HG03025 (cell line): ENCODE measurements at regions not wholly inside any gene's neighbourhood (a gene's known extent, or its start where the extent isn't known, plus 50 kb on each side); places are given as distances from the start of the nearest gene placed in this dataset.

Experiments used
- ATAC-seq: cut with Tn5 transposase; IDR thresholded peaks from one replicate; pipeline ENCODE4 v1.9.1; 2021; ENCODE audit warnings: mild to moderate bottlenecking, moderate library complexity; ENCODE audit not compliant: unreplicated experiment, low FRiP score

DNA sequence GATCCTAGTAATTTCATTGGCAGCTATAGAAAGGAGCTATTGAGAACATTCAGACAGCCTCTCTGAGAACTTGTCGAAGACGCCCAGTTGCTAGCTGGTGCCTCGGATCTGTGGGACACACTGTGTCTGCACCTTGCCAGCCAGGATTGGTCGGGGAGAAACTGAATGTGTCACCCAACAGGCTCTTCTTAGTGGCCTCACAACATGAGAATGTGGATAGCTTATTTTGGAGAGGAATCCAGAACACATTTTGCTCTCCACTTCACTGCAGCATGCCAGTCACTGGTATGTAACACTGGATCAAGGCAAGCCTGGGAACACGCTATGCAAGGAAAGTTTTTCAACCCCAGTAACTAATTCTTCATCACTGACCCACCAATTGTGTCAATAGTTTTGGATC, 89.5 kb upstream of the TRPC3 start:
- ATAC-seq = no peak

DNA sequence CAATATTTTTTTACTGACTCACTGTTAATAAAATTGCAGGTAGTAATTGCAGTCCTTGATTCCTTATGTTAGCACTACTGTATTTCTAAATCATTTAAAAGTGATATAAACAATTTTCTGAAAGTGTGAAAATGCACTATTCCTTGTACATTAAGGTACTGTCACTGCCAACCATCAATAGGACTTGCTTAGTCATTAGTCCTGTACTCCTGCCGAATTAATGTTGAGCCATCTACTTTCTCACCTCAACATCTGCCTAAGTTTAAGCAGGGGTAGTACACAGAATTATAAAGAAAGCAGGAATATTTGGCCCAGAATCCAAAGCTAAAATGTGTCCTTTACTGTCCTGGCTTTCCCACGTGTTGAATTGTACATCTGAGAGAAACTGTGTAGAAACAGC, 87.0 kb upstream of the TRPC3 start:
- ATAC-seq = no peak

DNA sequence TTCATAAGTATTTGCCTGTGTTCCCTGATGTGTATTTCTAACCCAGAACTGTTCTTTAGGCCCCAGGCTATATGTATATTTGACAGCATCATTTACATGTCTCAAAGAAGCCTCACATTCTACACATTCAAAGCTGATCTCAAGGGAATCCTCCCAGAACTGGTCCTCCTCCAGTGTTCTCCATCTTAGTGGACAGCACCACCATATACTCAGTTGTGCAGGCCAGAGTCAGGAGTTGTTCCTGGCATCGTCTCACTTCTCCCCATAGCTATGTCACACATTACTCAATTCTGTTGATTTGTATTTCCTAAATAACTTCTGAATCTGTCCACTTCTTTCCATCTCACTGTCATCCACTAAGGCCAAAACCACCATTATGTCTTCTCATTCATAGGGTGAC, 82.8 kb upstream of the TRPC3 start:
- ATAC-seq = no peak

DNA sequence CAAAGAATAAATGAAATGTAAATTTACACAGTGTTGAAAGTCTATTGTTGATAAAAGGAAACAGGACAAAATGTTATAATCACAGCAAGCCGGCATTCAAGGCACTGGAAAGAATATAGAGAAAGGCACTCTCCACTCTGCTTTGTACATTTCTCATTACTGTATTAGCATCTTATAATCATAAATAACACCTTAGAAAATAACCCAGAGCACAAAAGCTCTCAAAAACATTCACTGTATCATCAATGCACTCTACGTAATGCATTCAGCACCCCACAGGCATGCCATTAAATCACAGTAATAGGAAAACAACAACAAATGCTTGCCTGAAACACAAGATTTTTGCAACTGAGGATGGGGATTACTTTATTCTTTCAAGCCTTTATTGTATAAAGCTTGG, 75.3 kb upstream of the TRPC3 start:
- no peak for ATAC-seq

DNA sequence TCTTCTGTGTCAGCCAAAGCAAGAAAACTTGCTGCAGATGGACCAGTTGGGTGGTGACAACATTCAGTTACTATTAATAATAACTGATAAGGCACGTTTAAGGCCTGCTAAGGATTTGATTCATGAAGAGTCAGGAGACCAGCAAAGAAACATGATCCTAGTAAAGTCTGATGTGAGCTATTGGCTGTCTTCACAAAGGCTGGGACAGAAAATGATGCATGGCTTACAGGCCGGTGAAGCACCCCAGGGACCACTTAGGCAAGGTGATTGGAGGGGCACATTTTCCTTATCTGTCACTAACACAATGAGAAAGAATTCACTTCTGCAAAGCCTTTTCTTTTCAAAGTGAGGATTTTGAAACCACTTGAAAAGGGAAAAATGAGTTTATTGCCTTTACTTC, 65.4 kb upstream of the TRPC3 start:
- no peak for ATAC-seq

DNA sequence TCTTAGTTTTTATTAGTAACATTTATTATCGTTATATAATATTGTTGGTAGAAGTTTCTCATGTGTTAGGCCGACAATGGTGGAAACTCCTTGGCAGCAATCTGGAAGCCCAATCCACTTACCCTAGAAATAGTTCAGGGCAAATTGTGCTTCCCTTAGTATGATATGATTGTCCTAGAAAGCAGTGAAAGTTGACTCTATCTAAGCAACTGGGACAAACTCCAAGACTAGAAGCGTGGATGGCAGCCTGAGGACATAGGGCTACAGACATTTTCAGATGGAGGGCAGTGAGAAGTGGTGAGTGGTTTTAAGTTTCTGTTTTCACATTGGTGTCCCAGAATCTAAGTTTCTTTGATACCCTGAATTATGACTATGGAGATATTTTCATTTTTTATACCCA, 63.3 kb upstream of the TRPC3 start:
- ATAC-seq = no peak

DNA sequence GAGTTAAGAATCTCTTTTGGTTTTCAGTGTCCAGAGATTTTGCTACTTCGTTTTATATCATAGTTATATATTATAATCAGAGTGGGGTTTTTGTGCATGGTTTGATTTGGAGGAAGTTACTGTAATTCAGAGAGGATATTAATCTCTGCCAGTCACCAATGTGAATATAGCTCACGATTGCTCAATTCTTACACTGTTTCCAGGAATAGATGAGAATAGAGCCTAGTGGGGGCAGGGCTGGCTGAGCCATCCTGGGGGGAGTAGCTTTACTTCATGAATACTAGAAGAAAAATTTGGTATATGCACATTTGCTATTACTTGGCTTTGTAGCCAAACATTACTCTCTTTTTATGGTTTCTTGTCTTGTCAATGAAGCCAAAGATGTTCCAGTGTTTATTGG, 60.9 kb upstream of the TRPC3 start:
- no peak for ATAC-seq

DNA sequence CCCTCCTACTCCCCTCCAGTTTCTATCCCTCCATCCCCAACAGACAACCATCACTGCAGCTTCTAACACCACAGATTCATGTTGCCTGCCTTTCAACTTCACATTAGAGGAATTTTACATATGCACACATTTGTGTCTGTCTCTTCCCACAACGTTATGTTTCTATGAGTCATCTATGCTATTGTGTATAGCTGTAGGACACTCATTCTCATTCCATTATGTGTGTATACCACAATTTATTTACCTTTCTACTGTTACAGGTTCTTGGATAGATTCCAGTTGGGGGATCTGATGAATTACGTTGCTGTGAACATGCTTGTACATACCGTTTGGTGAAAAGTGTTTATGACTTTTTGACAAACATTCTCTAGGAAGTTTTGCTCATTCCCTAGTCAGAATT, 58.8 kb upstream of the TRPC3 start:
- no peak for ATAC-seq

DNA sequence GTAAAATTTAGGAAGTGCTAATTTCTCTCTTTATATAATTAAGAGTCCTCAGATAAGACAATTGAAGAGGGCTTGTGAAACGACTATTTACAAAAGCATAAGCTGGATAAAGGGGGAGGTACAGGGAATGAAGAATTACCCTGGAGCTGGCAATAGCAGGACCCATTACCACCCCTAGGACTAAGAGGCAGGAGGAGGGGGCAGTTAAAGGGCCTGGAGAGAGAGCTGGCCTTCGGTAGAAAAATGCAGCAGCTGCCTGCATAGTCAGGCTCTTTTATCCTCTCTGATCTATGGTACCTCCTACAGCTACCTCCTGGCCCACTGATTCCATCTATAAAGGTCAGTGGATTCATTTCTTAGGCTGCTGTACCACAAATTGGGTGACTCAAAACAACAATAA, 57.7 kb upstream of the TRPC3 start:
- no peak for ATAC-seq

DNA sequence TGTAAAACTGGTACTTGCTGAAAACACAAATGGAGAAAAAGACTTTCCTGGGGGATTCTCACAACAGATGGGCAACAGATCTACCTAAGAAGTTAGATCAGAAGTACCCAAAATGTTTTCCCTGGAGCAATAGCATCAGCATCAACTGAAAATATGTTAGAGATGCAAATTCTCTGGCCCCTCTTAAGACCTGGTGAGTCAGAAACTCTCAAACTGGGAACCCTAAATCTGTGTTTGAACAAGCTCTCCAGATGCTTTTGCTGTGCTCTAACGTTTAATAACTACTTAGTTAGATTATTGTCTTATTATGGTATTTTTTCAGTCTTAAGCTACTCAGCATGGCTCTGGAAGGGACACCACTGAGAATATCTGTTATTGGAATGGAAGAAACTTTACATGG, 55.2 kb upstream of the TRPC3 start:
- no peak for ATAC-seq

DNA sequence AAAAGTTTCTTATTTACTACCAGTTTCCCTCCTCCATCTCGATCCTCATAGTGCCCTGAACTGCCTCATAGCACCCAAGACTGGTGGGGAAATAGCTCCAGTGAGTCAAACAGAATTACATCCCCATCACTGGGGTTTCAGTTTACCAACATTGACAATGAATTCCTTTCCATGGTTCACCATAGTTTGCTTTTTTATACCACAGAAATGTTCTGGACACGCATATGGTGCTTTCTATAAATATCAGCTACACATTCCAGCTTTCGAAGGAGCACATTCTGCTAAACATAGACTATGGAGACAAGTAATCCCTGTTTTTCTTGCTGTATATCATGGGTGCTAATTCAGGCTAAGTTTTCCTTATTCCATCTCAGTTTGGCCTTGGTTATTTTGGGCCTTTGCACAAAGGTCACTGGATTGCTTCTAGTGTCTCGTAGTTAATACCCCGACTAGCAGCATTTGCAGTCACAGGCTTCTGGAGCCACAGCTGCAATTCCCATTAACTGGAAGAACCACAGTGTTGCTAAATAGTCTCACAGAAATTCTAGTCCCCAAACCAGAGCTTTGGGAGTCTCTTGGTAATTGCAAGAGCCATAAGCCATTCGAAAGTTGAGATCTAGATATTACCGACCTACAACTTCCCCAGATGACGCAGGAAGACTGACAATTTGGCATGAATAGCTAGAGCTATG, 53.4 kb upstream of the TRPC3 start:
- ATAC-seq = no peak

DNA sequence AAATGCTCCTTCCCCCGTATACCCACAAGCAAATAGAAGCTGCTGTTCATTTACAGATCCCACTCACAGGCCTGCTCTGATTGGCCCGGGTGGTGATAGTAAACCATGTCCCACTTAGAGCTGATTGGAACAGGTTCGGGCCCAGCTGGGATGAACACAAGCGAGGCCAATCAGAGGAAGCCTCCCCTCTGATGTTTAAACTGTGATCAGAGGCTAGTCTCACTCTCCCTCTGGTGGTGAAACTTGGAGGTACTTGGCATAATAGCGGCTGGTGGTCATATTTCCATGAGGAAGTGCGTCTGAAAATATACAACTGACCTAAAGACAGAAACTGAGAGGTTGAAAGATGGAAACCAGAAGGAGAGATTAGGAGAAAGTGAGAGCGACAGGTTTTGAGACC, 51.5 kb upstream of the TRPC3 start:
- ATAC-seq = peak; percentile 92
